Vagina (tissue), 2 donors: ENCODE measurements at regions not wholly inside any gene's neighbourhood (a gene's known extent, or its start where the extent isn't known, plus 50 kb on each side); places are given as distances from the start of the nearest gene placed in this dataset.

Experiments used
- CTCF ChIP-seq, 3 experiments: fragments of 450-650 bp in 2 of 3; fragments of 200-600 bp in 1 of 3; sonication (generic) in 1 of 3; IDR thresholded peaks; one replicate each; pipeline ENCODE4 v1.5.1; 2017 to 2019; ENCODE audit warnings: antibody characterized with exemption in 3 of 3, mild to moderate bottlenecking in 2 of 3, moderate library complexity in 2 of 3
- POLR2A ChIP-seq, 2 donors: fragments of 450-650 bp; IDR thresholded peaks; one replicate each; pipeline ENCODE4 v1.6.1; 2017; ENCODE audit warnings: antibody characterized with exemption in 2 of 2, mild to moderate bottlenecking in 2 of 2, moderate library complexity in 2 of 2
- POLR2AphosphoS5 ChIP-seq, 2 donors: sonication (generic); formaldehyde crosslinking; IDR thresholded peaks; one replicate each; pipeline ENCODE4 v1.9.0; 2017; ENCODE audit warnings: antibody characterized with exemption in 2 of 2, mild to moderate bottlenecking in 2 of 2, low read depth in 1 of 2; ENCODE audit not compliant: insufficient read depth in 1 of 2

- TF ChIP-seq CTCF (IDR thresholded peaks at IDR 0.05) (no peak), POLR2A (IDR thresholded peaks at IDR 0.05) (no peak), POLR2AphosphoS5 (IDR thresholded peaks at IDR 0.05; ENCODE audit: insufficient read depth in 1 of 2, low read depth in 1 of 2) (peak in 1 of 2 donors; percentile 19)
Observed at GRCh38 chr13:48165727-48166126, 67.3 kb upstream of the ITM2B start.
